GM19463 (cell line): ENCODE measurements at regions not wholly inside any gene's neighbourhood (a gene's known extent, or its start where the extent isn't known, plus 50 kb on each side); places are given as distances from the start of the nearest gene placed in this dataset.
"Not testable (repeated sequence)": the region's sequence is repeated elsewhere in the genome, so short reads cannot be mapped to it uniquely, and the experiment has no call there.

Experiments
- ATAC-seq: cut with Tn5 transposase; IDR thresholded peaks from one replicate; pipeline ENCODE4 v1.9.1; 2021; ENCODE audit warnings: mild to moderate bottlenecking, moderate library complexity; ENCODE audit not compliant: unreplicated experiment

- no peak for ATAC-seq
Observed at GRCh38 chr9:92242260-92243136, 51.0 kb downstream of the IARS1 start.

DNA sequence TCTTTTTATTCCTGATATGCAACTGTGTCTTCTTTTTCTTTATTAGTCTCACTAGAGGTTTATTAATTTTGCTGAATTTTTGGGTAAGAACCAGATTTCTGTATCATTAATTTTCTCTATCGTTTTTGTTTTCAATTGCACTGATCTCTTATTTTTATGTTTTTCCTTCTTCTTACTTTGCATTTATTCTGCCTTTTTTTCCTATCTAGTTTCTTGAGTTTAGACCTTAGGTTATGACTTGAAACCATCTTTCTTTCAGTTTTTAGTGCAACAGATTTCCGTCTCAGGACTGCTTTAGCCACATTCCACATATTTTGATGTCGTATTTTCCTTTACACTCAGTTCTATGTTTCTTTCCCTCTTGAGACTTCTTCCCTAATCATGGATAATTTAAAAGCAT lies 56.6 kb downstream of the IARS1 start:
- no peak for ATAC-seq

DNA sequence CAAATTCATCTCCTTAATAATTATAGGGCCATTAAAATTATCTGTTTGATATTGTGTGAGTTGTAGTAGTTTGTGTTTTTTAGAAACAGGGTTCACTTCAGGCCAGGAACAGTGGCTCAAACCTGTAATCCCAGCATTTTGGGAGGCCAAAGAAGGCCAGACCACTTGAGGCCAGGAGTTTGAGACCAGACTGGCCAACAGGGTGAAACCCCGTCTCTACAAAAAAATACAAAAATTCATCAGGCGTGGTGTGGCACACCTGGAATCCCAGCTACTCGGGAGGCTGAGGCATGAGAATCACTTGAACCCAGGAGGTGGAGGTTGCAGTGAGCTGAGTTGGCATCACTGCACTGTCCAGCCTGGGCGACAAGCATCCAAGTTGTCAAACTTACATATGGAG lies 57.0 kb downstream of the IARS1 start:
- no peak for ATAC-seq

- ATAC-seq: no peak
Observed at GRCh38 chr9:92234514-92234913, 59.0 kb downstream of the IARS1 start.

GRCh38 chr9:92232190-92232589 lies 61.3 kb downstream of the IARS1 start:
- no peak for ATAC-seq

DNA sequence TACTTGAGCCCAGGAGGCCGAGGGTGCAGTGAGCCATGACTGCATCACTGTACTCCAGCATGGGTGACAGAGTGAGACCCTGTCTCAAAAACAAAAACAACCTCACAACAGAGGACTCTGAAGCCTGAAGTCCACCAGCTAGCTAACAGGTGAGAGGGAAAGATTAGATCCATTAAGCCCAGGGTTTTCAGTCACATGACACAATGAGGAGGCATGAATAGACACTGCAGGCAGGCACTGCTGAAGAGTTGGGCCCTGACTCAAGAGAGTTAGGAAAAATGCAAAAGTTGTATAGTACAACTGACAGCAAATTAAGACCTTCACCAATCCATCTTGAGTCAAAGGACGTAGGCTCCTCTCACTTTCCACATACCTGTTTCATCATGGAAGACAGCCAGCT lies 64.9 kb downstream of the IARS1 start:
- ATAC-seq: no peak

DNA sequence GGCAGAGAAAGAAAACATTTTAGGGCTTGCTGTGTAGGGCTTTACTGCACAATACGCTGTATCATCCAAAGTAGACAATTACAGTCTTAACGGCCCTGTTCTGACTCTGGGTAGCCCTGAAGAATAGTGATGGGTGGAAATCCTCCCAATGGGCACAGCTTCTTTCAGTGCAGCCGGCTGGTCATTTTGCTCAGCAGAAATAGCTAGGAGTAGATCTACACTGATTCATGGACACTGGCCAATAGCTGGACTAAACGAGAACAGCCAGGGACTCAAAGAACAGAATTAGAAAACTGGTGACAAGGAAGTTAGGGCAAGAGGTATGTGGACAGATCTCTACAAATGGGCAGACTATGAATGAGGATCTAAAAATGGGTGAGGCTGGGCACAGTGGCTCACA lies 69.3 kb downstream of the IARS1 start:
- ATAC-seq: no peak

- ATAC-seq: no peak
Observed at GRCh38 chr9:92223758-92224157, 69.7 kb downstream of the IARS1 start.

GRCh38 chr9:92208693-92209524 lies 84.6 kb downstream of the IARS1 start:
- no peak for ATAC-seq

GRCh38 chr9:92206488-92206887 lies 87.0 kb downstream of the IARS1 start:
- no peak for ATAC-seq

DNA sequence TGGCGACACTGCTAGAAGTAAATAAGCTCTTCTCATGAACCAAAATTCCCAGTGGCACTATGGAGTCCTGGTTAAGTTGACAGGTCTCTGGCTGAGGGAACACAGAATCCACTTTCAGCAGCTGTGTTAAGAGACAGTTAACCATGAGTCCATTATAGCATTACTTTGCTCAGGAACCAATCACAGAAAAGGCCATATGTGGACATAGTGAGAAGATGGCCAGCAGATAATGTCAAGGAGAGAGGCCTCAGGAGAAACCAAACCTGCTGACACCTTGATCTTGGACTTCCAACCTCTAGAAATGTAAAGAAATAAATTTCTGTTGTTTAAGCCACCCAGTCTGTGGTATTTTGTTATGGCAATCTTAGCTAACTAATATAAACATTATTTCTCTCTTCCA lies 88.7 kb upstream of the SPTLC1 start:
- ATAC-seq: not testable (repeated sequence)

- ATAC-seq: not testable (repeated sequence)
Observed at GRCh38 chr9:92198237-92198636, 83.0 kb upstream of the SPTLC1 start.

GRCh38 chr9:92196909-92197308 lies 81.7 kb upstream of the SPTLC1 start:
- no peak for ATAC-seq

- no peak for ATAC-seq
Observed at GRCh38 chr9:92196400-92196799, 81.2 kb upstream of the SPTLC1 start.

- ATAC-seq: no peak
Observed at GRCh38 chr9:92191801-92192200, 76.6 kb upstream of the SPTLC1 start.

DNA sequence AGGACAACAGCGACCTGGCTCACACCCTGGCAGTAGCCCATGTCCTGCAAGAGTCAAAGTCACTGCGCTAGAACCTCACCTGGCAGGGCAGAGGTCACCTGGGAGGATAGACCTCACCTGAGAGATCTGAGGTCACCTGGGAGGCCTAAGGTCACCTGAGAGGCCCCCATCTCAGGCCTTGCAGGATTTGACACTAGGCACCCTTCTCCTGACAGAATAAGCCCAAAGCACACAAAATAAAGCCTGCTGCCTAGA lies 75.2 kb upstream of the SPTLC1 start:
- no peak for ATAC-seq

GRCh38 chr9:92189782-92190535 lies 74.7 kb upstream of the SPTLC1 start:
- no peak for ATAC-seq

DNA sequence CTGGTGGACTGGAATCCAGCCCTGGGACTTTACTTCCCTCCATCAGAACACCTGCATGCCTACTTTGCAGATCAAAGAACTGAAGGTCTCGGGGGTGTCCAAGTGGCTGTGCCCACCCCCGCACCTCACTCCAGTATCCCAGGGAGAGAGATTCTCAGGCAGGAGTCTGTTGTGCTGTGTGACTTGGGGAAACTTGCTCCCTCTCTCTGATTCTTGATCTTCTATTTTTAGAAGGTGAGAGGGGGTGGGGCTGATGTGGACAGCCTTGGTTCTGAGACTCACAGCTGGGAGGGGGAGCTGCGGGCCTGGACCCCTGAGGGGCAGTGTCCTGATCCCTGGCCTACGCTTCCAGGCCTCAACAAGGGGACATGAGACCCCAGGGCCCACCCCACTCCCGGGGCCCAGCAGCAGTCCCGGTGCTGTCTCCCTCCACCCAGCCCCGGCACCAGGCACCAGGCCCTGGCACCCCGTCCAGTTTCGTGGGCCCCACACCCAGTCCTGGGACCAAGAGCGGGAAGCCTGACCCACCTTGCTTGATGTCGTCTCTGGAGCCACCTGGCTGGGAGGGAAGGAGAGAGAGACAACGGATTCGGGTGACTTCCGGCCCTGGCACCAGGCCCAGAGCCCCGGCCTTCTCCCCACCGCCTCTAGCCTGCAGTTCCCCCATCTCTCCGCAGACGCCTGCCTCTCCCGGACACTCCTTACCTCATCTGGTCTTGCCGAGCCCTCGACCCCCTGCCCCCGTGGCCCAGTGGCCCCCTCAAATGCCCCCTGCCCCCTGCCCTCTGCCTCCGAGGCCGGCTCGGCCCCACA lies 74.0 kb upstream of the SPTLC1 start:
- ATAC-seq: no peak

DNA sequence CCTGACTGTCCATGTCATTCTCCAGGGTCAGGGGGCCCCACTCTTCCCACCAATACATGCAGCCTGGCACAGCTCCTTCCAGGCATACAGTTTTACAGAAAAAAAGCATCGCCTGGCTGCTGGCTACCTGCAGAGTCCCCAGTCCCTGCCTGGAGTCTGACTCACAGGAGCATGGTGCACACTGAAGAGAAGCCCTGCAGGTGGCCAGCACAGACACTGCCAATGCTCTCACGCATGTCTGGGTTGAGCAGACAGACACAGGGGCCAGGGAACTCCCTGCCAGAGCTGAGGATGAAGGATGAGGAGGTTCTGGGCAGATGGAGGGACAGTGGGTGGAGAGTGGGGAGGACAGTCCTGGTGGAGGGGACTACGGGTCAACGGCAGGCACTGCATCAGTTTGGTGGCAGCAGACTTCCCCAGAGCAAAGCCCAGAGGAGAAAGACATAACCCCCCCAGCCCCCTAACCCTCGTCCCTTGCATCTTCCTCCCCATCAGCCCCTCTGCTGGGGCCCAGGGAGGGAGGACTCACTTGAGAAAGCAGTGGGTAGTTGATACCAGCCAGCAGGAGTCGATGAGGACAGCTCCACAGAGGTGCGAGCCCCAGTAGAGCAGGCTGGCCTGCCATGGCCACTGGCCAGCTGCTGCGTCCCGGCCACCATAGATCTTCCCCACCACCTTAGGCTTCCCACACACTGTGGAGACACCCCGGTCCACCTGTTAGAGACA lies 72.9 kb upstream of the SPTLC1 start:
- ATAC-seq: no peak

DNA sequence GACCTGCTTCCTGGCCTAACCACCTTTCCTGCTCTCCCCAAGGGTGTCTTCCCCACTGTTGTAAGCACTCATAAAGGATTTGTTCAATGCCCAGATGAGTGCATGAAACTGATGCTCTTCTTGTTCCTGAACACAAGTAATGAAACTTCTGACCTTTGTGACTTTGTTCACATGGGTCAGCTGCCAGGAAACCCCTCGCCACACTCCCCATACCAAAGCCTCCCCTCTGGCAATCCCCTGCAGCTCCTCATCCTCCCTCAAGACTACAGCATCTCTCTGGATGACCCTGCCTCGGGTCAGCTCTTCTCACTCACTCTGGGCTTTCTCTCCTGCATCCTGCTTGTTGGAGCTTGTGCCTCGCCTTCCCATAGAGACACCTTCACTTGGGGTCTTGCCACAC lies 72.2 kb upstream of the SPTLC1 start:
- ATAC-seq: peak; percentile 60
